ENCODE measurements at regions not wholly inside any gene's neighbourhood (a gene's known extent, or its start where the extent isn't known, plus 50 kb on each side); places are given as distances from the start of the nearest gene placed in this dataset.

DNA sequence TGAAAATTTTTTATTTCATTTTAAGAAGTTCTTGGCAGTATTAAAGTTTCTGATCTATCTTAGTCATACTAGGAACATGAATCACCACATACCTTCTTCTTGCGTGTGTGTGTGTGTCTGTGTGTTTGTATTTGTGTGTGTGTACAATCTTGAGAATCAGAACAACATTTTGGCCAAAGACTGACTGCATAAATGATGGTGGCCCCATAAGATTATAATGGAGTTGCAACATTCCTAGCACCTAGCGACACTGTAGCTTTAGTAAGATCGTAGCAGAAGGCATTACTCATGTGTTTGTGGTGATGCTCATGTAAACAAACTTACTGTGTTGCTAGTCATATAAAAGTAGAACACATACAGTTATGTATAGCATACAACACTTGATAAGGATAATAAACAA is 205.4 kb downstream of the FAM76B start:
- H3K9me3 ChIP-seq: no peaks in the 10 kb centered on the region
- no peaks in the 10 kb centered on the region for H3K36me3 ChIP-seq
- H3K4me1 ChIP-seq: no peaks in the 10 kb centered on the region
- no peak for TF ChIP-seq POLR2AphosphoS5 (IDR thresholded peaks at IDR 0.05)
- TF ChIP-seq, protein P1, sequence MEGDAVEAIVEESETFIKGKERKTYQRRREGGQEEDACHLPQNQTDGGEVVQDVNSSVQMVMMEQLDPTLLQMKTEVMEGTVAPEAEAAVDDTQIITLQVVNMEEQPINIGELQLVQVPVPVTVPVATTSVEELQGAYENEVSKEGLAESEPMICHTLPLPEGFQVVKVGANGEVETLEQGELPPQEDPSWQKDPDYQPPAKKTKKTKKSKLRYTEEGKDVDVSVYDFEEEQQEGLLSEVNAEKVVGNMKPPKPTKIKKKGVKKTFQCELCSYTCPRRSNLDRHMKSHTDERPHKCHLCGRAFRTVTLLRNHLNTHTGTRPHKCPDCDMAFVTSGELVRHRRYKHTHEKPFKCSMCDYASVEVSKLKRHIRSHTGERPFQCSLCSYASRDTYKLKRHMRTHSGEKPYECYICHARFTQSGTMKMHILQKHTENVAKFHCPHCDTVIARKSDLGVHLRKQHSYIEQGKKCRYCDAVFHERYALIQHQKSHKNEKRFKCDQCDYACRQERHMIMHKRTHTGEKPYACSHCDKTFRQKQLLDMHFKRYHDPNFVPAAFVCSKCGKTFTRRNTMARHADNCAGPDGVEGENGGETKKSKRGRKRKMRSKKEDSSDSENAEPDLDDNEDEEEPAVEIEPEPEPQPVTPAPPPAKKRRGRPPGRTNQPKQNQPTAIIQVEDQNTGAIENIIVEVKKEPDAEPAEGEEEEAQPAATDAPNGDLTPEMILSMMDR (IDR thresholded peaks at IDR 0.05): no peak
- TF ChIP-seq EP300 (IDR thresholded peaks at IDR 0.05): no peak
- TF ChIP-seq POLR2A (IDR thresholded peaks at IDR 0.05): no peak
- no peak overlapping the region for H3K27ac ChIP-seq
- WGBS, 2 donors (ENCODE audit: low coverage in 1 of 2): 60 to 67% methylated on average over 3 of the region's 3 CpGs
- no peaks in the 10 kb centered on the region for H3K27me3 ChIP-seq
- no peak for ATAC-seq
- no peak overlapping the region for H3K4me3 ChIP-seq

DNA sequence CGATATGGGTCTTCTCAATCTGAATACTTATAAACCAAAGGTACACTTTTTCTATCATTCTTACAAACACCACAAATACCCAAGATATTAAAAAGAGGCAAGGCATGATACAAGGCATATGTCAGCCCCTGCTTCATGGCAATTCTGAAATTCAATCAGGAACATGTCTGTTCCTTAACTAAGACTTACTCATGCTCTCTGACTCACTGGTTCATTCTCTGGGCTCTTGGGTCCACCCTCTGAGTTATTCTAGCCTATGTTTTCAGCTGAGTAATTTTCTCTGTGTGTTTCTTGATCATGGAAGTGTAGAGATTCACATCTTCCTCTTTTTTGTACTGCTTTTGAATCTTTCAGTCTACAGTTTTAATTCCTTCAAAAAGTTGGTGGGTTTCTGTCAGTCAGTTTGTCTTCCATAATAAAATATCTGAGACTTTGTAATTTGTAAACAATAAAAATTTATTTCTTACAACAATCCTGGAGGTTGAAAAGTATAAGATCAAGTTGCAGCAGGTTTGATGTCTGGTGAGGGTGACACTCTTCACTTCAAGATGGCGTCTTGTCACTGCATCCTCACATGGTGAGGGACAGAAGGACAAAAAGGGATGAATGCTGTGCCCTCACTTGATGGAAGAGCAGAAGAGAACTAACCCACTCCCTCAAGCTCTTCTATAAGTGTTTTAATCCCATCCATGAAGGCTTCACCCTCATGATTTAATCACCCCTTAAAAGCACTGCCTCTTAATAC is 211.7 kb downstream of the FAM76B start:
- no peak for ATAC-seq
- Histone ChIP-seq H3K4me3 (no peak overlapping the region), H3K27ac (no peak overlapping the region), H3K4me1 (no peaks in the 10 kb centered on the region), H3K36me3 (no peaks in the 10 kb centered on the region), H3K27me3 (no peaks in the 10 kb centered on the region), H3K9me3 (no peaks in the 10 kb centered on the region)
- 100% methylated on average over 2 of the region's 2 CpGs for WGBS, 2 donors (ENCODE audit: low coverage in 1 of 2)
- TF ChIP-seq EP300 (IDR thresholded peaks at IDR 0.05) (no peak), POLR2A (IDR thresholded peaks at IDR 0.05) (no peak), POLR2AphosphoS5 (IDR thresholded peaks at IDR 0.05) (no peak)

- Histone ChIP-seq H3K4me1 (no peaks in the 10 kb centered on the region), H3K4me3 (no peak overlapping the region), H3K27ac (no peak overlapping the region), H3K27me3 (no peaks in the 10 kb centered on the region), H3K9me3 (no peaks in the 10 kb centered on the region), H3K36me3 (no peaks in the 10 kb centered on the region)
- ATAC-seq: no peak
- TF ChIP-seq POLR2AphosphoS5 (IDR thresholded peaks at IDR 0.05) (no peak), POLR2A (IDR thresholded peaks at IDR 0.05) (no peak), EP300 (IDR thresholded peaks at IDR 0.05) (no peak)
- TF ChIP-seq, protein P1 (IDR thresholded peaks at IDR 0.05): no peak
- 51 to 70% methylated on average over 5 of the region's 5 CpGs for WGBS, 2 donors (ENCODE audit: low coverage in 1 of 2)
Measured at GRCh38 chr11:95576146-95576845, 213.3 kb downstream of the FAM76B start.

DNA sequence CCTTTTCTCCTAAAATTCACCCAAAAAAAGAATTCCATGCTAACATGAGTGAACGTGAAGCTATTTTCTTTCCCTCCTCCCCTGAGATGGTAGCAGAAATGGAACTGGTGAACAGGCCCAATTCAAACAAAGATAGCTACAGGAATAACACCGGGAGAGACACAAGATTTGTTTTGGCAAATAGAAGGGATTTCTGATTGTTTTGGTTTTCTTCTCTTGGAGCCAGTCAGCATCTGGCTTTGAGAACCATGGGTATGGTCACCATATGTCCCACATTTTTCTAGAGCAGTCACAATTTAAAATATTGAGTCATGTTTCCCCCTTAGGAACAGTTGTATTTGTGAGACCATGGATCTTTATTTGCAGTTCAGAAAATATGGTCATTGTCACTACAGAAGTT is 214.1 kb downstream of the FAM76B start:
- no peak overlapping the region for H3K27ac ChIP-seq
- no peak overlapping the region for H3K4me3 ChIP-seq
- no peak for ATAC-seq
- no peaks in the 10 kb centered on the region for H3K4me1 ChIP-seq
- TF ChIP-seq POLR2A (IDR thresholded peaks at IDR 0.05) (no peak), EP300 (IDR thresholded peaks at IDR 0.05) (no peak), POLR2AphosphoS5 (IDR thresholded peaks at IDR 0.05) (no peak)
- TF ChIP-seq, protein P1 (IDR thresholded peaks at IDR 0.05): no peak
- H3K9me3 ChIP-seq: no peaks in the 10 kb centered on the region
- H3K36me3 ChIP-seq: no peaks in the 10 kb centered on the region
- H3K27me3 ChIP-seq: no peaks in the 10 kb centered on the region
- 77 to 93% methylated on average over 2 of the region's 2 CpGs for WGBS, 2 donors (ENCODE audit: low coverage in 1 of 2)

DNA sequence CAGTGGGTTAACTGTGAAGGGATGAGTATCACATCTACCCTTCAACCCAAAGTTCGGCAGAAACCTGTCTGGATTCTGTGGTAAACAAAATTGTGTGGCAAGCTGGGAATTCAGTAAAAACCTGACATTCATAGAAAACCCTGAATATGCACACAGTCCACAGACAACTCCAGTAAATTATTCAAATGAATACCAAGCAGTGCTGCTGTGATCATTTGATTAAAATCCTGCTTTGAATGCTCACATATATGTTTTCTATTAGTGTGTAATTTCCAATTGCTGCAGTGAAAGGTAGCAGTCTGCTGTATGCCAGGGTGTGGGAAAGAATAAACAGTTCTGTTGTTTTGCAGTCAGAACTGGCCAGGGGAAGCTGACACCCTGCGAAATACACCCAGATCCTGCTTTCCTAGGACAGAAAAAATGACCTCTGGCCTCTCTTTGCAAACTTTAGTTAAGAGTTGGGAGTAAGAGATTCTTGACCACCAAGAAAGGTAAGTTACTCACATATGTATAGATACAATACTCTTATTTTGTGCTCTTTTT is 217.8 kb downstream of the FAM76B start:
- H3K27ac ChIP-seq: no peak overlapping the region
- H3K9me3 ChIP-seq: peaks cover 0 to 8% (median 0%) of the 10 kb centered on the region in 3 donors
- H3K4me3 ChIP-seq: no peak overlapping the region
- WGBS, 2 donors (ENCODE audit: low coverage in 1 of 2): 89 to 90% methylated on average over 2 of the region's 2 CpGs
- H3K36me3 ChIP-seq: no peaks in the 10 kb centered on the region
- peaks cover 0 to 8% (median 0%) of the 10 kb centered on the region in 3 donors for H3K4me1 ChIP-seq
- no peaks in the 10 kb centered on the region for H3K27me3 ChIP-seq
- no peak for TF ChIP-seq POLR2A (IDR thresholded peaks at IDR 0.05)
- TF ChIP-seq, protein P1 (IDR thresholded peaks at IDR 0.05): no peak
- TF ChIP-seq EP300 (IDR thresholded peaks at IDR 0.05): no peak
- no peak for ATAC-seq
